ENCODE measurements at regions not wholly inside any gene's neighbourhood (a gene's known extent, or its start where the extent isn't known, plus 50 kb on each side); places are given as distances from the start of the nearest gene placed in this dataset.

GRCh38 chrX:82626978-82627377 is 881.1 kb upstream of the POU3F4 start:
- Histone ChIP-seq H4K20me1 (replicated peaks in 1 of 2; ENCODE audit: control insufficient read depth in 1 of 2, insufficient read depth in 2 of 2, low read length in 2 of 2) (no peaks in the 10 kb centered on the region), H3K9me3 (ENCODE audit: insufficient read depth in 2 of 2, low read depth in 1 of 2, low read length in 1 of 2) (no peaks in the 10 kb centered on the region), H2BK120ac (replicated peaks; ENCODE audit: low read depth, low read length) (no peak overlapping the region), H2BK20ac (ENCODE audit: low read length) (no peak overlapping the region), H3K79me1 (ENCODE audit: low read depth, low read length) (no peaks in the 10 kb centered on the region), H3K4me1 (replicated peaks in 1 of 4; ENCODE audit: control insufficient read depth in 3 of 4, insufficient read depth in 4 of 4, low read length in 3 of 4) (no peaks in the 10 kb centered on the region), H3K79me2 (ENCODE audit: control insufficient read depth in 1 of 2, insufficient read depth in 2 of 2, low read length in 2 of 2) (no peaks in the 10 kb centered on the region), H3K9ac (replicated peaks in 1 of 4; ENCODE audit: extremely low read depth in 1 of 4, low read depth in 3 of 4, low read length in 3 of 4) (no peak overlapping the region), H3K18ac (ENCODE audit: extremely low read depth, low read length) (no peak overlapping the region), H3K56ac (replicated peaks; ENCODE audit: insufficient read length, low read depth, low read length) (no peak overlapping the region), H3K23ac (ENCODE audit: insufficient read length) (no peak overlapping the region), H2AK5ac (ENCODE audit: low read depth, low read length) (no peak overlapping the region), H3K27me3 (replicated peaks in 1 of 4; ENCODE audit: control insufficient read depth in 3 of 4, extremely low read depth in 1 of 4, insufficient read depth in 3 of 4, low read length in 3 of 4) (no peaks in the 10 kb centered on the region), H3K4me2 (ENCODE audit: insufficient read depth in 1 of 2, low read depth in 2 of 2, low read length in 2 of 2) (no peak overlapping the region), H2BK5ac (ENCODE audit: low read depth, low read length) (no peak overlapping the region), H2AFZ (ENCODE audit: low read length) (no peak overlapping the region), H3K27ac (ENCODE audit: low read depth, low read length) (no peak overlapping the region), H4K5ac (ENCODE audit: insufficient read length, low read depth, low read length) (no peak overlapping the region), H3K4ac (replicated peaks; ENCODE audit: insufficient read length, low read depth, low read length) (no peak overlapping the region), H4K8ac (ENCODE audit: extremely low read depth, insufficient read depth, low read length) (no peak overlapping the region), H3K4me3 (ENCODE audit: extremely low read depth in 1 of 4, insufficient read depth in 2 of 4, low read depth in 3 of 4, low read length in 4 of 4) (no peak overlapping the region), H4K91ac (replicated peaks; ENCODE audit: insufficient read length, low read length) (no peak overlapping the region), H3K14ac (ENCODE audit: insufficient read length) (no peak overlapping the region), H3K23me2 (ENCODE audit: low read depth, low read length) (no peaks in the 10 kb centered on the region), H3K36me3 (ENCODE audit: control insufficient read depth in 2 of 4, insufficient read depth in 4 of 4, low read length in 3 of 4) (no peaks in the 10 kb centered on the region), H2BK15ac (ENCODE audit: low read length) (no peak overlapping the region), H2BK12ac (ENCODE audit: low read depth, low read length) (no peak overlapping the region)
- DNase-seq (ENCODE audit: low read depth in 1 of 2, low spot score in 2 of 2) = no peak
- ChIA-PET POLR2A (ENCODE audit: partially characterized antibody) (no interaction called here), CTCF (ENCODE audit: partially characterized antibody) (no interaction called here)
- no peak for FAIRE-seq
- TF ChIP-seq JUND (IDR thresholded peaks at IDR 0.05; ENCODE audit: low read length) = no peak
- TF ChIP-seq KDM1A (IDR thresholded peaks at IDR 0.05; ENCODE audit: borderline replicate concordance, low read length) = no peak
- no peak for TF ChIP-seq TAF1 (IDR thresholded peaks at IDR 0.05; ENCODE audit: low read depth, low read length)
- no peak for TF ChIP-seq YY1 (IDR thresholded peaks at IDR 0.05; ENCODE audit: low read depth, low read length)
- no peak for TF ChIP-seq HDAC6 (IDR thresholded peaks at IDR 0.05; ENCODE audit: low read depth, low read length)
- no peak for TF ChIP-seq HDAC2 (IDR thresholded peaks at IDR 0.05; ENCODE audit: borderline replicate concordance in 1 of 2, low read depth in 2 of 2, low read length in 2 of 2)
- no peak for TF ChIP-seq EGR1 (IDR thresholded peaks at IDR 0.05; ENCODE audit: borderline replicate concordance, low read depth, low read length)
- no peak for TF ChIP-seq CTBP2 (IDR thresholded peaks at IDR 0.05; ENCODE audit: borderline replicate concordance, insufficient read depth, insufficient read length, low read length)
- TF ChIP-seq KDM4A (IDR thresholded peaks at IDR 0.05; ENCODE audit: low read depth, low read length, severe bottlenecking) = no peak
- TF ChIP-seq SP4 (IDR thresholded peaks at IDR 0.05; ENCODE audit: low read length) = no peak
- TF ChIP-seq CBX8 (IDR thresholded peaks at IDR 0.05; ENCODE audit: borderline replicate concordance, low read depth, low read length) = no peak
- no peak for TF ChIP-seq SP2 (IDR thresholded peaks at IDR 0.05; ENCODE audit: low read length)
- no peak for TF ChIP-seq BCL11A (IDR thresholded peaks at IDR 0.05; ENCODE audit: low read depth in 2 of 2, low read length in 2 of 2)
- WGBS, 2 experiments (ENCODE audit: extremely low coverage in 1 of 2, insufficient coverage in 1 of 2, insufficient read length in 1 of 2, insufficient replicate concordance in 2 of 2, low coverage in 1 of 2, low lambda C conversion rate in 2 of 2, missing lambda C conversion rate in 1 of 2) = 71% methylated on average over 1 of the region's 1 CpG; no CpG with 5 or more reads in 1 of the 2 experiments

Data from H1 (cell line).